ENCODE measurements at regions not wholly inside any gene's neighbourhood (a gene's known extent, or its start where the extent isn't known, plus 50 kb on each side); places are given as distances from the start of the nearest gene placed in this dataset.

DNA sequence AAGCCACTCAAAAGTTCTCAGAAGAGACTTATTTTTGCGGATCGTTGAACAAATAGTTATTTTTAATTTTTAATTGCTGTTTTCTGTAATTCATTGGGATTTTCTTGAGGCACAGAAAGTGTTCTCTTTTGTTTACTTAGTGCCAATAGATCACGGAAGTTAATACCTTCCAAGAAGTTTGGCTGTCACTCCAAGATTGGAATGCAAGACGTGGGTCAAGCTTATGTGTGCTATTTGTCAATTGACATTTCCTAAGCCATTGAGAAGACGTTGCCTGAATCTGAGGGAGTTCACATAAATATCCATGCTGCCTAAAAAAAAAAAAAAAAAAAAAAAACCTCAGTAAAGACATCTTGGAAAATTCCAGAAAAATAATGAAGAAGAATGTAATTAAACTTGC, 1071.4 kb upstream of the ADGRB3 start:
- H3K4me1 Mint-ChIP-seq (ENCODE audit: low read depth in 2 of 2), result no peaks in the 10 kb centered on the region
- no peak overlapping the region for H3K27ac Mint-ChIP-seq
- DNase-seq (no peak), ATAC-seq (replicated peaks) (no peak)
- H3K9me3 Mint-ChIP-seq, result peaks cover 0 to 4% of the 10 kb centered on the region in 2 donors
- no peak overlapping the region for H3K4me3 Mint-ChIP-seq
- no peaks in the 10 kb centered on the region for H3K27me3 Mint-ChIP-seq
- H3K36me3 Mint-ChIP-seq (ENCODE audit: insufficient read depth), result no peaks in the 10 kb centered on the region

- H3K27ac Mint-ChIP-seq, result no peak overlapping the region
These were observed 1075.0 kb upstream of the ADGRB3 start for GRCh38 chr6:67560068-67560467.

DNA sequence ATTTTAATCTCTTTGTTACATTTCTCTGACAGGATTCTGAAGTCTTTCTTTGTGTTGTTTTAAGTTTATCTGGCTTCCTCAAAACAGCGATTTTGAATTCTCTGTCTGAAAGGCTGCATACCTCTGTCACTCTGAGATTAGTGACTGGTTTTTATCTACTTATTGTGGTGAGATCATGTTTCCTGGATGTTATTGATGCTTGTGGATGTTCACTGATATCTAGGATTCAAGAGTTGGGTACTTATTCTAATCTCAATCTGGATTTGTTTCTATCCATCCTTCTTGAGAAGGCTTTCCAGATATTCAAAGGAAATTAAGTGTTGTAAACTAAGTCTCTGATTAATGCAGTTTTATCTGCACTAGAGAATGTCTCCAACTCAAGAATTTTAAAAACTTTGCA, 1076.1 kb upstream of the ADGRB3 start:
- DNase-seq, result no peak
- peaks cover 15 to 23% of the 10 kb centered on the region in 2 donors for H3K9me3 Mint-ChIP-seq
- peaks cover 2% of the 10 kb centered on the region for H3K36me3 Mint-ChIP-seq (ENCODE audit: insufficient read depth)
- H3K4me3 Mint-ChIP-seq, result no peak overlapping the region
- H3K27me3 Mint-ChIP-seq, result no peaks in the 10 kb centered on the region
- ATAC-seq (replicated peaks), result no peak
- H3K4me1 Mint-ChIP-seq (ENCODE audit: low read depth in 2 of 2), result no peaks in the 10 kb centered on the region
- no peak overlapping the region for H3K27ac Mint-ChIP-seq

More at GRCh38 chr6:67560068-67560467, 1075.0 kb upstream of the ADGRB3 start:
- Mint-ChIP-seq H3K9me3 (peaks cover 12 to 21% of the 10 kb centered on the region in 2 donors), H3K27me3 (no peaks in the 10 kb centered on the region), H3K4me1 (ENCODE audit: low read depth in 2 of 2) (no peaks in the 10 kb centered on the region), H3K4me3 (no peak overlapping the region), H3K36me3 (ENCODE audit: insufficient read depth) (peaks cover 2% of the 10 kb centered on the region)
- no peak for DNase-seq
- ATAC-seq (replicated peaks), result no peak

GRCh38 chr6:67544851-67545452, 1090.1 kb upstream of the ADGRB3 start:
- H3K27ac Mint-ChIP-seq, result no peak overlapping the region
- peaks cover 14 to 16% of the 10 kb centered on the region in 2 donors for H3K9me3 Mint-ChIP-seq
- H3K4me1 Mint-ChIP-seq (ENCODE audit: low read depth in 2 of 2), result no peaks in the 10 kb centered on the region
- DNase-seq (no peak), ATAC-seq (replicated peaks) (no peak)
- H3K27me3 Mint-ChIP-seq, result no peaks in the 10 kb centered on the region
- no peak overlapping the region for H3K4me3 Mint-ChIP-seq
- no peaks in the 10 kb centered on the region for H3K36me3 Mint-ChIP-seq (ENCODE audit: insufficient read depth)

DNA sequence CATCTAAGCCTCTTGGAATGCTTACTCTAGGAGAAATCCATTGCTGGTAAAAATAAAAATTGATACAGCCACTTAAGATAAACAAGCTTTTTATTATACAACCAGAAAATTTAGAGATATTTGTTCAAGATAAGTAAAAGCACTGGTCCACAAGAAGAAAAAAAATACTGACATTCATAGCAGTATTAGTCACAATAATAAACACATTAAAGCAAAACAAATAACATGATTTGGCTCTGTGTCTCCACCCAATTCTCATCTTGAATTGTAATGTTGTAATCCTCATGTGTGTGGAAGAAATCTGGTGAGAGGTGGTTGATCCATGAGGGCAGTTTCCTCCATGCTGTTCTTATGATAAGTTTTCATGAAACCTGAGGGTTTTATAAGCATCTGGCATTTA, 1093.5 kb upstream of the ADGRB3 start:
- ATAC-seq (replicated peaks) (no peak), DNase-seq (no peak)
- H3K36me3 Mint-ChIP-seq (ENCODE audit: insufficient read depth), result no peaks in the 10 kb centered on the region
- no peaks in the 10 kb centered on the region for H3K27me3 Mint-ChIP-seq
- peaks cover 9 to 10% of the 10 kb centered on the region in 2 donors for H3K9me3 Mint-ChIP-seq
- H3K27ac Mint-ChIP-seq, result no peak overlapping the region
- no peaks in the 10 kb centered on the region for H3K4me1 Mint-ChIP-seq (ENCODE audit: low read depth in 2 of 2)
- no peak overlapping the region for H3K4me3 Mint-ChIP-seq

DNA sequence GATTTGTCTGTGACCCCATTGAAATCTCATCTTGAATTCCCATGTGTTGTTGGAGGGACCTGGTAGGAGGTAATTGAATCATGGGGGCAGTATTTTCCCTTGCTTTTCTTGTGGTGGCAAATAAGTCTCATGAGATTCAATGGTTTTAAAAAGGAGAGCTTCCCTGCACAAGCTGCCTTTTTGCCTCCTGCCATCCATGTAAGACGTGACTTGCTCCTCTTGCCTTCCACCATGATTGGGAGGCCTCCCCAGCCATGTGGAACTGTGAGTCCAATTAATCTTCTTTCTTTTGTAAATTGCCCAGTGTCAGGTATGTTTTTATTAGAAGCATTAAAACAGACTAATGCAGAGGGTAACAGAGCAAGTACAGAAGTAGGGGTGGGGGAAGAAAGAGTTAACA, 1097.0 kb upstream of the ADGRB3 start:
- Mint-ChIP-seq H3K27ac (no peak overlapping the region), H3K27me3 (no peaks in the 10 kb centered on the region), H3K36me3 (ENCODE audit: insufficient read depth) (no peaks in the 10 kb centered on the region), H3K4me3 (no peak overlapping the region), H3K9me3 (peaks cover 9 to 18% of the 10 kb centered on the region in 2 donors), H3K4me1 (ENCODE audit: low read depth in 2 of 2) (no peaks in the 10 kb centered on the region)
- DNase-seq (no peak), ATAC-seq (replicated peaks) (no peak)

- Mint-ChIP-seq H3K36me3 (ENCODE audit: insufficient read depth) (no peaks in the 10 kb centered on the region), H3K9me3 (peaks cover 4 to 8% of the 10 kb centered on the region in 2 donors), H3K27ac (no peak overlapping the region), H3K27me3 (no peaks in the 10 kb centered on the region), H3K4me3 (no peak overlapping the region), H3K4me1 (ENCODE audit: low read depth in 2 of 2) (no peaks in the 10 kb centered on the region)
- ATAC-seq (replicated peaks) (no peak), DNase-seq (no peak)
These were observed 1099.1 kb upstream of the ADGRB3 start for GRCh38 chr6:67535946-67536345.

- Mint-ChIP-seq H3K4me1 (ENCODE audit: low read depth in 2 of 2) (no peaks in the 10 kb centered on the region), H3K36me3 (ENCODE audit: insufficient read depth) (no peaks in the 10 kb centered on the region), H3K27me3 (no peaks in the 10 kb centered on the region), H3K9me3 (peaks cover 0 to 3% of the 10 kb centered on the region in 2 donors), H3K4me3 (no peak overlapping the region), H3K27ac (no peak overlapping the region)
- no peak for ATAC-seq (replicated peaks)
- no peak for DNase-seq
These were observed 1128.7 kb upstream of the ADGRB3 start for GRCh38 chr6:67506352-67506751.

GRCh38 chr6:67501755-67502154, 1133.3 kb upstream of the ADGRB3 start:
- DNase-seq (no peak), ATAC-seq (replicated peaks) (no peak)
- no peak overlapping the region for H3K27ac Mint-ChIP-seq
- no peak overlapping the region for H3K4me3 Mint-ChIP-seq
- H3K27me3 Mint-ChIP-seq, result no peaks in the 10 kb centered on the region
- H3K36me3 Mint-ChIP-seq (ENCODE audit: insufficient read depth), result no peaks in the 10 kb centered on the region
- no peaks in the 10 kb centered on the region for H3K4me1 Mint-ChIP-seq (ENCODE audit: low read depth in 2 of 2)
- H3K9me3 Mint-ChIP-seq, result peaks cover 3 to 7% of the 10 kb centered on the region in 2 donors

GRCh38 chr6:67497749-67498148, 1137.3 kb upstream of the ADGRB3 start:
- Mint-ChIP-seq H3K27me3 (no peaks in the 10 kb centered on the region), H3K4me3 (no peak overlapping the region), H3K9me3 (peaks cover 3 to 22% of the 10 kb centered on the region in 2 donors), H3K27ac (no peak overlapping the region), H3K4me1 (ENCODE audit: low read depth in 2 of 2) (no peaks in the 10 kb centered on the region), H3K36me3 (ENCODE audit: insufficient read depth) (no peaks in the 10 kb centered on the region)
- no peak for ATAC-seq (replicated peaks)
- no peak for DNase-seq

- ATAC-seq (replicated peaks), result no peak
- no peaks in the 10 kb centered on the region for H3K27me3 Mint-ChIP-seq
- H3K4me3 Mint-ChIP-seq, result no peak overlapping the region
These were observed 1138.9 kb upstream of the ADGRB3 start for GRCh38 chr6:67496191-67496590.

GRCh38 chr6:67493682-67494081, 1141.4 kb upstream of the ADGRB3 start:
- DNase-seq (no peak), ATAC-seq (replicated peaks) (no peak)
- H3K9me3 Mint-ChIP-seq, result peaks cover 0 to 28% of the 10 kb centered on the region in 2 donors

More at GRCh38 chr6:67496191-67496590, 1138.9 kb upstream of the ADGRB3 start:
- no peaks in the 10 kb centered on the region for H3K36me3 Mint-ChIP-seq (ENCODE audit: insufficient read depth)
- DNase-seq, result no peak
- H3K4me1 Mint-ChIP-seq (ENCODE audit: low read depth in 2 of 2), result no peaks in the 10 kb centered on the region
- H3K9me3 Mint-ChIP-seq, result peaks cover 0 to 27% of the 10 kb centered on the region in 2 donors
- no peak overlapping the region for H3K27ac Mint-ChIP-seq

GRCh38 chr6:67475700-67476099, 1159.4 kb upstream of the ADGRB3 start:
- Mint-ChIP-seq H3K27me3 (no peaks in the 10 kb centered on the region), H3K4me1 (ENCODE audit: low read depth in 2 of 2) (no peaks in the 10 kb centered on the region), H3K4me3 (no peak overlapping the region), H3K9me3 (peaks cover 2 to 13% of the 10 kb centered on the region in 2 donors), H3K36me3 (ENCODE audit: insufficient read depth) (no peaks in the 10 kb centered on the region), H3K27ac (no peak overlapping the region)
- ATAC-seq (replicated peaks), result no peak
- DNase-seq, result no peak

More at GRCh38 chr6:67493682-67494081, 1141.4 kb upstream of the ADGRB3 start:
- Mint-ChIP-seq H3K4me3 (no peak overlapping the region), H3K27ac (no peak overlapping the region), H3K27me3 (no peaks in the 10 kb centered on the region), H3K36me3 (ENCODE audit: insufficient read depth) (no peaks in the 10 kb centered on the region), H3K4me1 (ENCODE audit: low read depth in 2 of 2) (no peaks in the 10 kb centered on the region)

DNA sequence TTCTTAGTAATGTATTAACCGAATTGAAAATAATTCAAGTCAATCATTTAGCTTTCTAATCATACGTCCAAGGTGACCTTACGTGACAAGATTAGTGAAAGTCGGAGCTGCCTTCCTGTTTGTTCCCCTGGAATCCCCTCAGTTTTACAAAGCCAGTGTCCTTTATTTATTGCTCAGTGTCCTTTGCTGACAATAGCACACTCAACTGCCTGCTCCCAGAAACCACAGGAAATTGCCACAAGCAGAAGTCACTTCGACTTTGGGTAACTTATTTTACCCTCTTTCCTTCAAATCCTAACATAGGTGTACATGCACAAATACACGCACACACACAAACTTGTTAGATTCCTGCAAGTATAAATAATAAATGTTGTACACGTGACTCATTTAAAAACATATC, 1167.7 kb upstream of the ADGRB3 start:
- no peak overlapping the region for H3K4me3 Mint-ChIP-seq
- no peak overlapping the region for H3K27ac Mint-ChIP-seq
- no peaks in the 10 kb centered on the region for H3K4me1 Mint-ChIP-seq (ENCODE audit: low read depth in 2 of 2)
- DNase-seq (no peak), ATAC-seq (replicated peaks) (no peak)
- H3K9me3 Mint-ChIP-seq, result peaks cover 8 to 9% of the 10 kb centered on the region in 2 donors
- H3K27me3 Mint-ChIP-seq, result no peaks in the 10 kb centered on the region
- H3K36me3 Mint-ChIP-seq (ENCODE audit: insufficient read depth), result peaks cover 2% of the 10 kb centered on the region
